Anterior cingulate cortex (tissue), 58 donors: ENCODE measurements at regions not wholly inside any gene's neighbourhood (a gene's known extent, or its start where the extent isn't known, plus 50 kb on each side); places are given as distances from the start of the nearest gene placed in this dataset.
"Not testable (repeated sequence)": the region's sequence is repeated elsewhere in the genome, so short reads cannot be mapped to it uniquely, and the experiment has no call there.

ENCODE experiments used
- DNase-seq, 58 donors: peaks; one replicate each; lab custom pipeline; 2025; lab: John Stamatoyannopoulos, UW

- DNase-seq, result no peak
These were observed 990.9 kb upstream of the CNTN5 start for GRCh38 chr11:98029832-98030231.

DNA sequence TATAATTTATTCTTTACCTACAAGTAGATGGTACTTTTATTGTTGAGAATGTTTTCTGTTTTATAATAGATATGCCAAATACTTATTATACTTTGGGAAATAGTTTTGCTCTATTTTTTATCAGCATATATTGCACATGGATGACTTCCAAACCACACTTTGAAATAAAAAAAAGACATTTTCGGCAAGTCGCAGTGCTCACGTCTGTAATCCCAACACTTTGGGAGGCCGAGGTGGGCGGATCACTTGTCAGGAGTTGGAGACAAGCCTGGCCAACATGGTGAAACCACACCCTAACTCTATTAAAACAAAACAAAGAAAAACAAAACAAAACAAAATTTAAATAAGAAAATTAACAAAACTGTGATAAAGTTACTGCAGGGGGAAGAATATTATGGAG is 983.9 kb upstream of the CNTN5 start:
- DNase-seq, result no peak

GRCh38 chr11:98040061-98040808 is 980.5 kb upstream of the CNTN5 start:
- DNase-seq, result no peak

DNA sequence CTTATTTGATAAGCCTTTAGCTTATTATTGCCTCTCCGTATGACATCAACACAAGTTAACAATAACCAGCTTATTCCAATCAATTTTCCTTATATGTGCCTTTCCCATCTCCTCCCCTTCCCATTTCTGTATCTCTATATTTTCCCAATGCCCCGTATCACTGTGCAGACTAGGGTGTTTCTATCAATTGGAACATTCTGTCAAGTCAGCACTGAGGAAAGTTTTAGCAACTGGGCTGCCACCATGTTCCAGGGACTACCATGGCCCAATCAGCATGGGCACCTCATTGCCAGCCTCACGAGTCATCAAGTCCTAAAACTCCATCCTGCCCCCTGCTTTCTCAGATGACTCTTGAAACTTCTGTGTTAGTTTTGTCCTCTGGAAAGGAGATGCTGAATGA is 973.1 kb upstream of the CNTN5 start:
- DNase-seq, result no peak

- no peak for DNase-seq
These were observed 966.9 kb upstream of the CNTN5 start for GRCh38 chr11:98053851-98054250.

- DNase-seq, result no peak
These were observed 963.8 kb upstream of the CNTN5 start for GRCh38 chr11:98056945-98057344.

DNA sequence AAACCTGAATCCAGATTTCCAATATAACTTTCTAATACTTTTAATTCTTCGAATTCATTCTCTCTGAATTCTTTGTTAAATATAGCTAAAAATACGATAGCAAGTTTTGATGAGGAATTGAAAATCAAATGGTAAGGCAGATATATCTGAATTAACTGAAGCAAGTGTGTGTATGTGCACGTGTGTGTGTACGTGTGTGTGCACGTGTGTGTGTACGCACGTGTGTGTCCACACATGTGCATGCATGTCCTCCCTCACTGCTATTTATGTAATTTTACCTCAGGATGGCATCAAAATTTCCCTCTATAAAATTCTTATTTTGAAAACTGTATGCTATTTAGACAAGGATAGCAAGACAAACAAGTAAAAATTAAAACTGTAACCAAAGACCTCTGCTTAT is 961.3 kb upstream of the CNTN5 start:
- no peak for DNase-seq

DNA sequence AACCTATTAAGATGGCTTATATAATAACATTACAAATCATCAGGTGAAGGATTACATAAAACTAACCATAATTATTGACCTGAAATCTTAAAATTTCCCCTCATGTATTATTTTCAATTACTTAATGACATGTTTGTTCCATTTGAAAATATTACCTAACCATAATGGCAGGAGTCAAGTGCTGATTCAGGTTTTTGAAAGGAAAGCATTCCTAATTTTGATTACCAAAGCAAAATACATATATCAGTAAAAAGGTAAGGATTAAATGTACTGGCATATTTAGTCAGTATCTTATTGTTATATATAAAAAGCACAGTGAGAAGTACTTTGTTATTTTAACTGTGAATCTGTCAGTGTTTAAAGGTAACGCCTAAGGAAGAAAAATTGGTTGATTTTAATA is 960.0 kb upstream of the CNTN5 start:
- DNase-seq, result no peak

DNA sequence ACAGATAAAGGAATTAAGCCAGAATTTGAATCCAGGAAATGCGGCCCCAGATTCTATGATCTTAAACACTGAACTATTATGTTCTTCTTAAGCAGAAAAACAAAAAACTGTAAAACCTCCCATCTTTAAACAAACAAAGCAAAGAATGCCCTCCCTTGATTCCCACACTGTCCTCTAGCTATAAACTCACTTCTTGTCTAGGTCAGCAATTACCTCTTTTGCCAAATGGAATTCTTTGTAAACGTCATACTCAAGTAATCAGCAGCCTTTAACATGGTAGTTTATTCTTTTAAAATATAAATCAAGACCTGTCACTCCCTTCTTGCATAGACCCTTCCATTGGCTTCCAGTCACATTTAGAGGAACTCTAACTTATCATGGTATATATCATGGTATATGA is 958.9 kb upstream of the CNTN5 start:
- DNase-seq, result no peak

DNA sequence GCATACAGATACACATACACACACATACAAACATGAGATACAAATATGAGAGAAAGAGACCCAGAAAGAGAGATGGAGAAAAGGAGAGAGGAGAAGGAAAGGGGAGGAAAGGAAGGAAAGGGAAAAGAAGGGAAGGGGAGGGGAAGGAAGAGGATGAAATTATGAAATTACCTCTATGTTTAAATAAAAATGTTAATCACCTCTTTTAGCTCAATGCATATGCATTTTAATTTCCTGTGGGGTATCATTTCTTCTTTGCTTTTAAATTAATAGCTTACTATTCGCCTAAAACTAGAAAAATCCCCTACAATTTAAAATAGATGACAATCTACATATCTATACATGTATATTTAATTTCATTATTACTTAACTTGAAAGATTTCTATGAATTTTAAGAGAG is 958.0 kb upstream of the CNTN5 start:
- no peak for DNase-seq

- no peak for DNase-seq
These were observed 952.5 kb upstream of the CNTN5 start for GRCh38 chr11:98068251-98068650.

GRCh38 chr11:98069147-98069546 is 951.6 kb upstream of the CNTN5 start:
- not testable (repeated sequence) for DNase-seq

- no peak for DNase-seq
These were observed 950.9 kb upstream of the CNTN5 start for GRCh38 chr11:98069861-98070260.

GRCh38 chr11:98090861-98091505 is 929.8 kb upstream of the CNTN5 start:
- DNase-seq, result no peak

GRCh38 chr11:98099371-98099770 is 921.4 kb upstream of the CNTN5 start:
- no peak for DNase-seq

GRCh38 chr11:98100689-98101088 is 920.1 kb upstream of the CNTN5 start:
- no peak for DNase-seq

GRCh38 chr11:98101329-98101728 is 919.4 kb upstream of the CNTN5 start:
- DNase-seq, result no peak

GRCh38 chr11:98104249-98104648 is 916.5 kb upstream of the CNTN5 start:
- DNase-seq, result no peak

DNA sequence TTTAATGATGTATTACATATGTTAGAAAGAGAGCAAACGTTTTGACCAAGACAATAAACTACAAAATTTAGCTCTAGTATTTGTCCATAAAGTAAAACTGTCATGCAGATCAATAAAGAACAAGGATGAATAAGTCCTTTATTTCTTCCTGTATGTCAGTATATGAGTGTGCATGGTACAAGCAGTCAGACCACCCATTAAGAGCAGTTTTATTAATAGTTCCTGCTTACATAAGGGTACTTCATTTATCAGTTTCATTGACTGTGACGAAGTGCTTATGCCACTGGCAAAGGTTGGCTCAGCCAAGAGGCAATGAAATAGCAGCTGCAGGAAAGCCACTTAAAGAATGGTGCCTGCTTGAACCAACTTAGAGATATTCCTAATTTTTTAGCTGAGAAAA is 913.0 kb upstream of the CNTN5 start:
- DNase-seq, result no peak

- DNase-seq, result no peak
These were observed 910.7 kb upstream of the CNTN5 start for GRCh38 chr11:98110030-98110429.

GRCh38 chr11:98115873-98116272 is 904.9 kb upstream of the CNTN5 start:
- no peak for DNase-seq

GRCh38 chr11:98130117-98130625 is 890.6 kb upstream of the CNTN5 start:
- DNase-seq, result no peak
